SKM-1 (cell line): ENCODE measurements at regions not wholly inside any gene's neighbourhood (a gene's known extent, or its start where the extent isn't known, plus 50 kb on each side); places are given as distances from the start of the nearest gene placed in this dataset.

Experiments
- DNase-seq: peaks from one replicate; lab custom pipeline; 2025; ENCODE audit not compliant: unreplicated experiment; lab: John Stamatoyannopoulos, UW

DNA sequence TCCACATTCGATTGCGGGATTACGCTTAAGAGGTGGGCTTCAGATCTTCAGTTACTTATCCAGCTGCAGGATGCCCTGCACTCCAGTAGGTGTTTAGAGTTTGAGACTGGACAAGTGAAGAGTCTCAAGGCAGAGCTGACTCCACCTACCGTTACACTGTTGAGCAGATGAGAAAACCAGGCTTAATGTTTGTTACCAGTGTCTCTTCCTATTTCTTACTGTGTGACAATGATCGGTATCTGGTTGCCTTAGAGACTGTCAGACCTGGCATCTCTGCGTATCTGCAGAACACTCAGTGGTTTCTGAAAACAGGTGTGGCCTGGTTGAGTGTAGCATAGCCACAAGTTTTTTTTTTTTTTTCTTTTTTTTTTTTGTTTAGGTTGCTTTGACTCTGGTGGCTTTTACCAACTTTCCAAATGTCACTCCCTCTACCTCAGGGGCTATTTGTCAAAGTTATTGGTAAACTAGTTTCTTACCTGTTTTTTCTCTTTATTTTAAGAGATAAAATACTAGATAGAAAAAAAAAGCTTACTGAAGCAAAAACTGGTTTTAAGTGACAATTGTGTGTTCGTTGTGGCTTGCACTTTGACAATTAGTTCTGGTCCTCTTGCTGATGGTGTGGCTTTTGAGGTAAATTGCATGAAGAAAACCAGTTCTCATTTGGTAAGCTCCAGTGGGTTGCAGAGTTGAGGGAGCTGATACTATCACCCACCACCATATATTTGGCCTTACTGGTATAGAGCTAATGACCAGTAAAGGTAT lies 284.8 kb downstream of the ETS1 start:
- no peak for DNase-seq

DNA sequence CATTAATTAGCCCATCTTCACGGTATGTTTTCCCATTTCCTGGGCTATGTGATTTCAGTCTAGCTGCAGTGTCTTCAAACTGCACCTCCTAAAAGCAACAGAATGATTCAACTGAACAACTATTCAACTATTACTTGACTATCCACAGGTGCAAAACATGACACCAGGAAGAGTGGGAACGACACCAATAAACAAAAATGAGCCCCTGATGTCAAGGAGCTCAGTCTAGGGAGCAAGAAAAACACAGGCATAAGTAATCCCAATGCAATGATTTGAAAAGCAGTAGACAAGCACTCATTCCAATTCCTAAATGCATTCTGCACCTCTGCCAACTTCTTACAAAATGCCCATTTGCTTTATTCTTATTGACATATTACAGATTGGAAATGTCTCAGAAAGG lies 285.6 kb downstream of the ETS1 start:
- DNase-seq = no peak

DNA sequence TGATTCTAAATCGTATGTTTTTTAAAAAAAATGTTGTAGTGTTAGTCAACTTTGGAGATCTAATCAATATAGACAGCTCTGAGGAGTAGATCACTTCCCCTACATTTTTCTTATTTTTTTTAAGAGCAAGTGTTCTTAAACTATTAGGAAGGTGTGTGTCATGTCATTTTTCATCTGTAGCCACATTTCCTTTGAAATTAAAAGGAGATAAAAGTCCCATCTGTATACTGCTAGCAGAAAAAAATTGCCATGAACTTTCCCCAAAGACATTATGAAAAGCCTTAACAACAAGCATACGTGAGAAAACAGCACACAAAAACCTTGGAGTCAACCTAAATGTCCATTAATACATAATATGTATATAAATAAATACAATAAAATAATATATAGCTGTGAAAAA lies 286.6 kb downstream of the ETS1 start:
- DNase-seq = no peak

DNA sequence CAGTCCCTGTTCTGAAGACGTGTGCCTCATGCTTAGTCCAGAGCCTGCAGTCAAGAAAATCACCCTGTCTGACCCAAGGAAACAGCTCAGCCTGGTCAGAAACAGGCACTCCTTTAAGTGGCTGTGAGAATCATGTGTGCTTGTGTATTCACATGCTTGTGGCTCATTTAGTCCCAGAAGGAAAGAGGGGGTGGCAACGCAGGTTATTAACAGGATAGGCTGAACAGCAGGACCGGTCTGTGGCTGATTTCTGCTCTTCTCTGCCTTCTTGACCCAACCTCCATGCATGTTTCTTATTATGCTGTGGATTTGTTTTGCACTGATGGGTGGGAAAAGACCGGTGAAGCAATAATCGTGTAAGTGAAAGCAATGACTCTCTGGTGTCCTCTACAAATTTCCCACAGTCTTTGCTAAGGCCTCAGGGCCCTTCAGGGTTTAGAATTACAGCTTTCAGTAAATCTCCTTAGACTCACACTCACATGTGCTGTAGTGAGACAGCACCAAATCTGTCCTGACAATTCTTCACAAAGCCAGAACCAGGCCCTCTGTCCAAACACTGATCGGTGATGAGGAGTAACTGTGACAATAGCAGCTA lies 288.1 kb downstream of the ETS1 start:
- no peak for DNase-seq

DNA sequence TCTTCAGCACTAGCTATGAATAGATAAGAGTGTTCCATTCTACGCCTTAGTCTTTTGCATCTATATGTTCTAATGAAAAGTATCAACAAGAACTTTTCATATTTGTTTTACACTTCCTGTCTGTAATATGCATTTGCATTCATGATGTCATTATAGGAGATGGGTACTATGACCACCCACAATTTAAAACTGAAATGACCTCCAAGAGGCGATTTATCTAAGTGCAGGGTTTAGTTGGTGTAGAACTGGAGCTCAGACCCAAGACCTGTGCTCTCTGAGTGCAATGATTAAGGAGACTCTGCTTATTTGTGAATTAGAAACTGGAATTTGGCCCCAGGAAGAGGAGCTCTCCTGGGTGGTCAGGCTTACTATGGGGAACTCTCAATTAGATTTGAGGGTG lies 289.1 kb downstream of the ETS1 start:
- DNase-seq = no peak

DNA sequence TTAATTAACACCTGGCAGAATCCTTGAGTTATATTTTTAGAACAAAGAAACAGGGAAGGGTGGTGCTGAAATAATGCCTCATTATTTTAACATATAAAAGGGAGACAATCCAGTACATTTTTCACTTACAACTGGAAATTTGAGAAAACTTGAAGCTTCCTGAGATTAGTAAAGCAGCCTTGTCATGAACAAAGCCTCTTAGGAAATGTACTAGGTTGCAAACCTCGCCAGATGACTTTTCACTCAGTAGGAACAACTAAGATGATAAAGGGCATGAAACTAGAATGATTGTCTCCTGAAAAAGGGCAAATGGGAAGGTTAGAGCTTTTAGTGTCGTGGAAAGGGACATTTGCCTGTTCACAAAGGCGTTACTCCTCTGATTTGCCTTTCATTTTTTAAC lies 289.6 kb downstream of the ETS1 start:
- DNase-seq = no peak

DNA sequence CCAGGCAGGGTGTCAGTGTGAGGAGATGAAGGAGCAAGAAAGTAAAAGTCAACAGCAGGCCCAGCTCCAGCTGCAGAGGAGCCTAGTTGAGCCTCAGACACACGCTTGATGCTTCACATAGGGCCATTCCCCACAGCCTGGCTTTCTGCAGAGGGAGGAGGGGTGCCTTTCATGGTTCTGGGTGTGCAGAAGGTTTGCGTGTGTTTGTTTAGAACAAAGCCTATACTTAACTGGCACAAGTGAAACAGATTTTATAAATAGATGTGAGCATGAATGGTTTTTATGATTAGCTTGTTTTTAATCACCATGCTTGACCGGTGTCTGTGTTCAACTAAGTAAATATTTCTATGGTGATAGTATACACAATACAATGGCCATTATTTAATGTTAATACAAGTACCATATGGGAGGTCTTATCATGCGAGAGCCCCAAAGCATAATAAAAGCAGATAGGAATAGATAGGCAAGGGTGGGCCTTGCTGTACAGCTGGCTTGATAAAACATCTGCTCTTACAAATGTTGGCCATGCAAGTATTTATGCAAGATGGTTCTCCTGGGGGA lies 290.2 kb downstream of the ETS1 start:
- no peak for DNase-seq

DNA sequence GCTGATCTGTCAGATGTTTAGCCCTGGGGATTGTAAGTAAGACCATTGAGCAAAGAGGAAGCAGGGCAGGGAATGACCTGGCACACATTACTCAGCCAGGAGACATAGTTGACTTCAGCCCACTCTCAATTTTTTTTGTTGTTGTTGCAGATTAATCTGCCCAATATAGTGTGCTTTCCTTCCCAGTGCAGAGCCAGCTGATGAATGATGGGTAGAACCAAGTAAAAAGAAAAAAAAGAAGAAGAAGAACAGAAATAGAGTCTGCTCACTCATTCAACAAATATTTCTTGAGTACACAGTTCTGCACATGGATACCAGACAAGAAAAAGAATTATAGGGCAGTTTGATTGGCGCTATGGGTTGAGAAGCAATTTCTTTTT lies 292.7 kb downstream of the ETS1 start:
- no peak for DNase-seq

DNA sequence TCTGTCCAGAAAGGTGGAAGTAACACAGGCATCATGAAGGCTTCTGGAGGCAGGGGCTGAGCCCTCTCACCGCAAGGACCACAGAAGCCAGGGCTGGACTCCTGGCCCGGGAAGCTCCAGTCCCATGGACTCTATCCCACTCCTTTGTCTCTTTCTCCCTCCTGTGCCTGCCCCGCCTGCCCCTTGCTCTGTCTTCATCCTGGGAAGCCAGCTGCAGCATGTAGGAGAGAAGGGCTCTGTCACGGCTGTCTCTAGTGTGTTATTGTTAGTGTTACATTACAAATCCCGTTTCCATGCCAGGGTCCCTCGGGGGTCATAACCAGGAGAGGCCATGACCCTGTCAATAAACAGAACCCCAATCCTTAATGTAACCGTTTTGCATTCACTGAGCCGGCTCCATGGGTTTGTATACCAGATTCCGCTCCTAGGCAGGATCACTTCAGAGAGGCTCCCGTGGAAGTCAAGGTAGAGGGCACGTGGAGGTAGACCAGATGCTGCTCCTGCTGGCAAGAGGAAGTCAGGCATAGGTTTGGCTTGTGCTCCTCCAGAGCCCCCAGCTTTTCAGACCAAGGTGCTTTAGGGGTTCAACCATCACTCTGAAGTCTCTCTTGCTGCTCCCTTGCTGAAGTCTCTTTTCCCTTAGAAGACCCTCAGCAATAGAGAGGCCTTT lies 293.2 kb downstream of the ETS1 start:
- no peak for DNase-seq

DNA sequence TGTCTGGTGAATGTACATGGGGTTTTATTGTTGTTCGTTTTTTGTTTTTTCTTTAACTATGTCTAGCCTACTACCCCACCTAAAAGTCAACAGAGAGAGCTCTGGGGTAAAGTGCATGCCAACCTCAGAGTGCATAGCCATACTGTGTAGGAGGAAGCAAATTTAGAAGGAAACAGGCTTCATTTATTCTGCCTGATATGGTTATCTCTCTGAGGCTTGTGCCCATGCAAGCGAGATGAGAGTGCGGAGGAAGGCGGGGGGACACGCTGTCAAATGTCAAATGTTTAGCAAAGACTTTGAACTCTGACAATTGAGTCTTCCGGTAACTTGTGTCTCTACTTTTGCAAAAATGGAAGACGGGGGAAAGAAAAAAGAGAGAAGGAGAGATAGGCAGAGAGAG lies 295.5 kb downstream of the ETS1 start:
- no peak for DNase-seq

DNA sequence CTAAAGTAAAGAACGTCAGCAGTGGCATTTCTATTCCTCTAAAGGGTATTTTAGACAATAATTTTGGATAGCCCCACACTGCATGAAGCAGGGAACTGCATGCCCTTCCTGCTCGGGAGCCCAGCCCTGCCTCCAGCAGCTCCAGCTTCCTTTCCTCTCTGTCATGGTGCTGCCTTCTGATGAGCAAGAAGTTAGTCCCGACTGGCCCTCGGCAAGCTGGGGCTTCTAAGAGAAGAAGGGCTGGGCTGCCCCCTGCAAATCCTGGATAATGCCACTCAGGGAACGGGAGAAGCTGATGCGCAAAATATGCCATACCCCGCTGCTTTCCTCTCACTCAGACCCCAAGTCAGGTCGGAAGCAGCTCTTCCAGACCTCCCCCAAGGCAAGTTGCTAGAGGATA lies 296.4 kb downstream of the ETS1 start:
- no peak for DNase-seq

DNA sequence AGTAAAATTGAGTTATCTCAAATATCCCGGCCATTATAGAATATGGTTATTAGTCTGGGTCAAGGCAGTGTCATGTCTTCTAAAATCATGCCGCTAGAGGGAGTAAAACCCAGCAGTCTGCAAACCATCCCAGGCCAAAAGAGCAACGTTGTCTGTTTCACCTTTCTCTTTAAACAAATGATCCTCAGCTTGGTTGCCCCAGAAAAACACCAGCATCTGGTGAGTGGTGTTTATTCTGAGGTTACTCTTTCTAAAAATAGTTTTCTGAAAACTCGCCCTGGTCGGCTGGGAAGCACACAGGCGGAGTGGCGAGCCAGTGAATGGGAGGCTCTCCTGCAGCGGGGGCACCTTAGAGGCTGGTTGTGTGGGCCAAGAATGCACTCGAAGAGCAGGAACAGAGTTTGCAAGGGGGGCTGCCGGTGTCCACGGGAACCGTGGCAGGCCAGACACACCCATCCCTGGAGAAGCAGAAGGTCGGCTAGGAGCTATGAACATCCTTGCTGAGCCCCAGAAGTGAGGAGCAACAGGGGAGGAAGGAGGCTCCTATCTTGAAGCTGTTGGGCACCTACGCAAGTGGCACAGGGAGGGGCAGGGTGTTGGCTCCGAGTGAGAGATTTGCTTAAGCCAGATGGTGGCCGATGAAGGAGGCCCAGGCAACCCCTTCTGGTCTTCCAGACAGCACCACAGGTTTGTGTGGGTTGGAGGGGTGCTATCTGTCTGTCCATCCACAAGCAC lies 297.1 kb downstream of the ETS1 start:
- DNase-seq = peak; percentile 81

DNA sequence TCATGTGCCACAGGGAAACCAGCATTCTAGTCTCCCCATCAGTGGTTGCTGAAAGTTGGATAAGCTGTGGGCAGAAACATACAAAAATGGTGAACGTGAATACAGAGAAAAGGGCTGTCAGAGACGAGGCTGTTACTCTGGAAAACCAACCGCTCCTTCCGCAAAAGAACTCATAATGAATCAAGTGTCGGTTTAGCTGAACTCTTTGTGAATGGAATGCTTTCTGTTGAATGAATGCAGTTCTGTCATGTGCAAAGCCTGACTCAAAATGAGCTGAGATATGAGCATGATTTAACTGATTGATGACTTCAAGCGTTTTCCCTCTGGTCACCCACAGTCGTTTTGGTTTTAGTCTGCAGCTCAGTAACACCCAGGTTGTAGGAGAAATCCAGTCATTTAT lies 298.3 kb downstream of the ETS1 start:
- DNase-seq = no peak

DNA sequence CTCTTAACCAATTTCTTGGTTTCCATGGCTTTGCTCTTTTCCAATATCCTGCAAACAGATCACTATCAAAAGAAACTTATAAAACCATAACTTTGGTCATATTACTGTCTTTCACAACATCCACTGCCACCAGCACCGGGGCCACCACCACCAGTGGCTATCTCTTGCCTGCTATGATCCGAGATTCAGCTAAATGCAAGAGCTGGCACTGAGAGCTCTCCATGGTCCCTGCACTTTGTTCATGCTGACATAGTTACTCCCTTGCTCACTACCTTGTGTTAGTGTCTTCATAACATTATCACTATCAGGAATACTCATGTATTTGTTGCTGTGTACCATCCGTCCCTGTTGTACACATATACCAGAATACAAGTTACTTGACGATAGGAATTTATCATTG lies 299.0 kb downstream of the ETS1 start:
- no peak for DNase-seq

DNA sequence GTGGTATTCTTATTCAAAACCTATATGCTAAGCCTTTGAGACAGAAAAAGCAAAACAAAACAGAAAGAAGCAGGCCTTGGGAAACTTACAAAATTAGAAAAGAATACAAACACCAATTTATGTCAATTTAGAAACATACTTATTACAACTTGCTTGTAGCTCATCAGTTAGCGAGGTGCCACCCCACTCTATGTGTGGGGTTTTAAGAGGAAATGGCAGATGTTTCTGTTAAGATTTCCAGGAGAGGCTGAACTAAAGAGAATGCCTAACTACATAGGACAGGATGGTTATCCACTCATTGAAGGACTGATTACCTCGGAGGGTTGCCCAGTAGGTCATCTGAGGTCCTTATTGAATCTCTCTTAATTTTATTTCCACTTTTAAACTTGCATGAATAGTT lies 302.0 kb downstream of the ETS1 start:
- no peak for DNase-seq

DNA sequence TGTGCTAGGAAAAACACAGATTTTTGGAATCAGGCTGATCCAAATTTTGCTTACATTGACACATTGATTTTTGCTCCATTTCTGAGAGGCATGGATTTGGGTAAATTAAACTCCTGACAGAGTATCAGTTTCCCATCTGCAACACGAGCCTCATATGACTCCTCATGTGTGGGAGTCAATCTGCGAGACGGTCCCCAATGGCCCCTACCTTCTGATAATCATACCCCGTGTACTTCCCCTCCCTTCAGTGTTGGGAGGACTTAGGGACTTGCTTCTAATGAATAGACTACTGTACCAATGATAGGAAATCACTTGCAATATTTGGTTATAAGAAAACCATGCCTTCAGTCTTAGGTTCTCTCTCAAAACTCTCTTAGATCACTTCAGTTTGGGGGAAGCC lies 302.7 kb downstream of the ETS1 start:
- DNase-seq = no peak

DNA sequence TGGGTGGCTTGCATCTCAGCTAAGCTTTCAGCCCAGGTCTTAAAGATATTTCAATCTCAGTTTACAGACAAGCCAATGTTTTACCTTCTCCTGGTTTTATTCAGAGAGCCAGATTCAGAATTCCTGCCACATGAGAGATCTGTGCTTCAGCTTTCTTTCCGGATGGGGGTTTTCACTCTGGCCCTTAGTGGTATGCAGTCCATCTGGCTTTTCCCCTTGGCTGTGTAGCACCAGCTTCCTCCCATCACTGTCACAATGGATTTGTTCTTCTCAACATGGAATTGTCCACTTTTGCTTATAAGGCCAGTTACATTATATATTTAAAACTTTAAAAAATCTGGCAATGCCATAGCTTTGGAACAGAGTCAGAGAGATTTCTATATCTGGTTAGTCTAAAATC lies 303.9 kb downstream of the ETS1 start:
- no peak for DNase-seq

DNA sequence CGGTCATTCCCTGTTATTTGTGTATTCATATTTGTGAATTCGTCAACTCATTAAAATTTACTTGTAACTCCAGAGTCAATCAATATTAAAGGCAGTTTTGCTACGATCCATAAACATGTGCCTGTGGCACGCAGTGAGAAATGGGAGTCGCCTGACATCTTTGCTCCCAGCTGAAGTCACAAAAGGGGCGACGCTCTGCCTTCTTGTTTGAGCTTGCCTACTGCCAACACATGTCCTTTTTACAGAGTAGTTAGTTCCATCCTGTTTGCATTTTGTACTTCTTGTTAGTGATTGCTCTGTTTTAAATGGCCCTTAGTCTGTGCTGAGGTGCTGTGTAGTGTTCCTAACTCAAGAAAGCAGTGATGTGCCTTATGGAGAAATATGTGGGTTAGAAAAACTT lies 305.3 kb downstream of the ETS1 start:
- no peak for DNase-seq

DNA sequence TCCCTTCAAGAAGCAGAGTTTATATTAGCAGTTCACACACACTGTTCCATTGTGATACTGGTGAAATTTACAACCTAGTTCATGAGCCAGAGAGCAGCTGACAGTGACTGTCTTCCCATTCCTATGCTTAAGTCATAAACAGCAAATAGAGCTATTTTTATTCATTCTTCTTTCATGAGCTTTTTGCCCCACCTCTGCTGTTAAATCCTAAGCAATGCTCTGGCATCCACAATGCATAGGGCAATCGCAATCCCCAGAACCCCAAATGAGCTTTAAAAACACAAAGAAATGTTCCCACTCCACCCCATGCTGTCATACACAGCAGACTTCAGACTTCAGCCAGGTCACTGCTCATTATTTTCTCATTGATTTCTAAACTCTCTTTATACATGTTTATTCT lies 307.5 kb downstream of the ETS1 start:
- no peak for DNase-seq

DNA sequence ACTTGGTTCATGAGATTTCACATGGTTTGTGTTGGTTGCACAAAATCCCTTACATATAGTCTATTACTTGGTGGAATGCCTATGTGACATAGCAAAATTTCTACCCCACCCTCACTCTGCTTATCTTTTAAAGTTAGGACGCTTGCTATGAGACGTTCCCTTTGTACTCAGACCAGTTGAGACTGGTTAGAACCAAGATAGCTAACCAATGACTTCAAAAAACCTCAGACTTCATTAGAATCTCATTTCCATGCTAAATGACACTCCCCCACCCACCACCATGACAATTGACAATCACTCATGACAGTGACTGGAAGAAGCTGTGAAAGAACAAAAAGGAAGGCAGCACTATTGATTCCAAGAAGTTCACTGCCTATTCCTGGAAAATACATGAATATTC lies 313.6 kb downstream of the ETS1 start:
- no peak for DNase-seq

DNA sequence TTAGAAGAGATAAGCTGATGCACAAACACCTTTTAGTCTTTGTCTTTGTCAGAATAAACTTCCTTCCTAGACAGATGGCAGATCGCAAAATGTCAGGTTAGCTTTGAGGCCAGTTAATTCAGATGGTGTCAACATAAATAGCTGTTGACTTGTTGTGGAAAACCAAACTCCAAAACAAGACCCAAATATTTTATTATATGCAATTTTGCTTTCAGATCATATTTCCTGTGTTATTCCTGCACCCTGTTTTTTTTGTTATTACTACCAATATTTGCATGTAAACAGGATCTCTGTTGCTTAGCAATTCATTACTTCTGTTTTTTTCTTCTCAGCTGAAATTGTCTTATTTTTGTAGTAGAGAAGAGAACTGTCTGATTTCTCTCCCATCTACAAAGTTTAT lies 316.0 kb downstream of the ETS1 start:
- DNase-seq = no peak

DNA sequence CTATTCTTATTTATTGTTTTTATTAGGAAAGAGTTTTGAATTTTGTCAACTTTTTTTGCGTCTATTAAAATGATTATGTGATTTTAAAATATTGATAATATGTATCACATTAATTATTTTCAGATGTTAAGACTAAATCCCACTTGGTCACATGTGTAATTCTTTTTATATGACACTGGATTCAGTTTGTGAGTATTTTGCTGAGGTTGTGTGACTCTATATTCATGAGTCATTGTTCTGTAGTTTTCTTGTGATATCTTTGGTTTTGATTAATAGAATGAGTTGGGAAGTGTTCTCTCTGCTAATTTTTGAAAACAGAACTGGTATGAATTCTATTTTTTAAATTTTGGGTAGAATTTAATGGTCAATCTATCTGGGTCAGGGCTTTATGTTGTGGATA lies 317.9 kb downstream of the ETS1 start:
- no peak for DNase-seq
